AG10803 (cell line): ENCODE measurements at regions not wholly inside any gene's neighbourhood (a gene's known extent, or its start where the extent isn't known, plus 50 kb on each side); places are given as distances from the start of the nearest gene placed in this dataset.

Experiments
- DNase-seq: peaks from one replicate; pipeline ENCODE4 v3.0.0; 2010; ENCODE audit warnings: low read depth
- H3K4me3 ChIP-seq: 2 replicates; pipeline ENCODE4 v1.5.1; 2011; ENCODE audit warnings: mild to moderate bottlenecking, low read length, control low read depth
- TF ChIP-seq, protein P1 (sequence below): conservative IDR thresholded peaks from 2 replicates; pipeline ENCODE4 v1.5.1; 2011; ENCODE audit warnings: mild to moderate bottlenecking, low read length, control low read depth, inconsistent platforms

GRCh38 chr5:158096835-158097234 lies 237.9 kb upstream of the CLINT1 start:
- H3K4me3 ChIP-seq, result no peak overlapping the region
- TF ChIP-seq, protein P1, sequence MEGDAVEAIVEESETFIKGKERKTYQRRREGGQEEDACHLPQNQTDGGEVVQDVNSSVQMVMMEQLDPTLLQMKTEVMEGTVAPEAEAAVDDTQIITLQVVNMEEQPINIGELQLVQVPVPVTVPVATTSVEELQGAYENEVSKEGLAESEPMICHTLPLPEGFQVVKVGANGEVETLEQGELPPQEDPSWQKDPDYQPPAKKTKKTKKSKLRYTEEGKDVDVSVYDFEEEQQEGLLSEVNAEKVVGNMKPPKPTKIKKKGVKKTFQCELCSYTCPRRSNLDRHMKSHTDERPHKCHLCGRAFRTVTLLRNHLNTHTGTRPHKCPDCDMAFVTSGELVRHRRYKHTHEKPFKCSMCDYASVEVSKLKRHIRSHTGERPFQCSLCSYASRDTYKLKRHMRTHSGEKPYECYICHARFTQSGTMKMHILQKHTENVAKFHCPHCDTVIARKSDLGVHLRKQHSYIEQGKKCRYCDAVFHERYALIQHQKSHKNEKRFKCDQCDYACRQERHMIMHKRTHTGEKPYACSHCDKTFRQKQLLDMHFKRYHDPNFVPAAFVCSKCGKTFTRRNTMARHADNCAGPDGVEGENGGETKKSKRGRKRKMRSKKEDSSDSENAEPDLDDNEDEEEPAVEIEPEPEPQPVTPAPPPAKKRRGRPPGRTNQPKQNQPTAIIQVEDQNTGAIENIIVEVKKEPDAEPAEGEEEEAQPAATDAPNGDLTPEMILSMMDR, result no peak
- DNase-seq, result no peak

DNA sequence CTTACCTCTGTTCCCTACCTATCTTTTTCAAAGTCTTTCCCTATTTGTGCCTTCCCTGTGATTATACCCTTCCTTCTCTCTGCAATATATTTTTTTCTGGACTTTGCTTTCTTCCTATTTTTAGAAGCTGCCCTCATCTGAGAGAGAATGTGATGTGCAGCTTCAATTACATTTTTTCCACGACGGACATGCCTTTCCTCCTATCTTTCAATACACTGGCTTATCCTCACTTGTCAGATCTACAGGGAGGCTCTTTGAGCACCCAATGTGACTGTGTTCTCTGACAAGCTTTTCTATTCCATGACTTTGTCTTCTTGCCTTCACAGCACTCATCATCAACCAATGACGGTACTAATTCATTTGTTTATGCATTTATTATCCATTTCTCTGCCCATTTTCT lies 227.9 kb upstream of the CLINT1 start:
- TF ChIP-seq, protein P1, result no peak
- no peak for DNase-seq
- no peak overlapping the region for H3K4me3 ChIP-seq

DNA sequence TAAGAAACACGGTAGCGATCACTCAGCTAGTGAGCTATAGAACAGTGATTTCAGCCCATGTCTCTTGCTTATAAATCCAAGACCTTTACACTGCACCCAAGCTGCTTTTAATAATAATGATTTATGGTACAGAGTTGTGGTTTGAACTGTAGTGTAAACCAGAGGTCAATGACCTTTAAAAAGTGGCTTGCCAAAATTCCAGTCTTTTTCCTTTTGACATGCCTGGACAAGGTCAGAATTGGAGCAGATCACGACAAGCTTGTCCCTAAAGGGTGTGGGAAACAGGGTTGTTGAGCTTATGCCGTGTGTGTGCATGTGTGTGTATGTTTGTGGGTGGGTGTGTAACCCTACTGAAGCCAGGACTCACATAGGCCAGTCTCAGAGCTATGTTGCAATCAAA lies 225.3 kb upstream of the CLINT1 start:
- peak; percentile 75 for DNase-seq
- TF ChIP-seq, protein P1, result no peak
- H3K4me3 ChIP-seq, result no peak overlapping the region

- H3K4me3 ChIP-seq, result no peak overlapping the region
- TF ChIP-seq, protein P1, result no peak
- DNase-seq, result peak; percentile 17
These were observed 223.8 kb upstream of the CLINT1 start for GRCh38 chr5:158082696-158083287.

DNA sequence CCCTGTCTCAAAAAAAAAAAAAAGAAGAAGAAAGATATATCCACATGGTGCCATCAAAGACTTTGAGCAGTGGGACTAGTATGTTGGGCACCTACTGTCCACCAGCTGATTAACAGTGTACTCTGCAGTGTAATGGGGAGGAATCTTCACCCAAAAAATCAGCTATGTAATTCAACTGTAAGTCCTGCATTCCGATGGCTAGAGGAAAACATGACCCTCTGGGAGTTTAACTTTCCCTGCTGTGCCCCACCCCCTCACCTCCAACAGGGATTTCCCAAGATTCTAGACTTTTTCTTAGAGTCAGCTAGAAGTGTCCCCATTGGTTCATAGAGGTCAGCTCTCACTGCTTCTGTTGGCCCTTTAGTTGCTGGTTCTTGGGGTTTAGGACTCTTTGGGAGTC lies 221.2 kb upstream of the CLINT1 start:
- TF ChIP-seq, protein P1, result no peak
- no peak for DNase-seq
- no peak overlapping the region for H3K4me3 ChIP-seq

- no peak for DNase-seq
- no peak overlapping the region for H3K4me3 ChIP-seq
- TF ChIP-seq, protein P1, result no peak
These were observed 220.2 kb upstream of the CLINT1 start for GRCh38 chr5:158079097-158079496.

GRCh38 chr5:158074992-158075769 lies 216.2 kb upstream of the CLINT1 start:
- H3K4me3 ChIP-seq, result no peak overlapping the region
- DNase-seq, result peak; percentile 76
- TF ChIP-seq, protein P1, result peak; percentile 89
